Upper lobe of left lung (tissue), 4 donors: ENCODE measurements at regions not wholly inside any gene's neighbourhood (a gene's known extent, or its start where the extent isn't known, plus 50 kb on each side); places are given as distances from the start of the nearest gene placed in this dataset.

Source experiments
- CTCF ChIP-seq, 6 experiments: fragments of 450-650 bp in 4 of 6; fragments of 200-600 bp in 2 of 6; sonication (generic) in 2 of 6; IDR thresholded peaks; one replicate each; pipeline ENCODE4 v1.5.1; 2016 to 2019; ENCODE audit warnings: antibody characterized with exemption in 6 of 6
- POLR2A ChIP-seq, 4 donors: fragments of 450-650 bp; IDR thresholded peaks; one replicate each; pipeline ENCODE4 v1.5.1; 2016 to 2017; ENCODE audit warnings: antibody characterized with exemption in 4 of 4, mild to moderate bottlenecking in 2 of 4
- POLR2AphosphoS5 ChIP-seq, 2 donors: sonication (generic); formaldehyde crosslinking; IDR thresholded peaks; one replicate each; pipeline ENCODE4 v1.5.1; 2017; ENCODE audit warnings: antibody characterized with exemption in 2 of 2

DNA sequence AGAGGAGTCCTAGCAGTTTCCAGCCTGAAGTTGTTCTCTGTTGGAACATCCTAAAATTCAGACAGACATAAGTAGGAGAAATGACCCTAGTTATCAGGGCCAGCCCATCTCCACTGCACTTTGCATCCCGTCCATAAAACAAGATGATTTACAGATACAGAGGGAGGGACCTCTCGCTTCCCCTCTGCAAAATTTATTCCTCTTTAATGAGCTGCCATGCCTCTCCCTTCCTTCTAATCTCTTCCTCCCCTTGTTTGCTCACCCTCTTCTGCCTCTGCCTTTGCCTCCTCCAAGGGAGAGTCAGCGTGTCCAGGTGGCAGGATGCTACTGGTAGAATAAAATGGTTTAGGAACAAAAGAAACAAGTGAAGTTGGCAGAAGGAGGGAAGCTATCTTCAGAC, 351.3 kb downstream of the SOX9 start:
- TF ChIP-seq POLR2AphosphoS5 (IDR thresholded peaks at IDR 0.05) (no peak), CTCF (IDR thresholded peaks at IDR 0.05) (no peak), POLR2A (IDR thresholded peaks at IDR 0.05) (no peak)
